A549 (cell line): ENCODE measurements at regions not wholly inside any gene's neighbourhood (a gene's known extent, or its start where the extent isn't known, plus 50 kb on each side); places are given as distances from the start of the nearest gene placed in this dataset.
"Not testable (repeated sequence)": the region's sequence is repeated elsewhere in the genome, so short reads cannot be mapped to it uniquely, and the experiment has no call there.

Source experiments
- ATAC-seq, 2 experiments: fragments of 200-7000 bp in 1 of 2; fragments of >200 bp in 1 of 2; cut with Nextera tagmentation in 1 of 2; cut with Tn5 transposase in 1 of 2; 3 replicates each; pipeline versions ENCODE4 v1.8.0 to v1.9.1; 2018 to 2020; ENCODE audit warnings: mild to moderate bottlenecking in 1 of 2, moderate library complexity in 1 of 2
- CTCF ChIA-PET: fragments of 300-600 bp; sonication (Branson Sonifier 250); formaldehyde crosslinking; extraction: SDS; loops from one replicate; lab custom pipeline; 2021; ENCODE audit warnings: antibody characterized with exemption, inconsistent platforms; lab: Yijun Ruan, JAX
- POLR2A ChIA-PET: fragments of 350-600 bp; formaldehyde crosslinking; extraction: SDS; loops from one replicate; lab custom pipeline; 2021; ENCODE audit warnings: antibody characterized with exemption, inconsistent platforms; lab: Yijun Ruan, JAX
- DNase-seq, 2 experiments: peaks; one replicate each; pipeline versions ENCODE4 v3.0.0 to v3.0.0-alpha.2; 2011 to 2016; ENCODE audit warnings: low read depth in 1 of 2, low spot score in 1 of 2
- FAIRE-seq: peaks from 2 replicates; lab custom pipeline; 2011; peaks lifted over from hg19 to GRCh38; lab: Jason Lieb, UNC
- H3K27ac ChIP-seq, 2 experiments: fragments of >200 bp; sonication (Bioruptor Twin); formaldehyde crosslinking; 3 replicates each; pipeline ENCODE4 v1.5.1; 2016 to 2017
- H3K4me1 ChIP-seq: fragments of >200 bp; sonication (Bioruptor Twin); formaldehyde crosslinking; 3 replicates; pipeline ENCODE4 v1.6.1; 2016
- H3K4me2 ChIP-seq: fragments of >200 bp; sonication (Bioruptor Twin); formaldehyde crosslinking; 3 replicates; pipeline ENCODE4 v1.6.1; 2016
- H3K4me3 ChIP-seq: fragments of >200 bp; sonication (Bioruptor Twin); formaldehyde crosslinking; 3 replicates; pipeline ENCODE4 v1.5.1; 2016
- H3K9me3 ChIP-seq: fragments of >200 bp; sonication (Bioruptor Twin); formaldehyde crosslinking; 3 replicates; pipeline ENCODE4 v1.6.1; 2016
- BCL3 ChIP-seq: fragments of >200 bp; sonication (Bioruptor Twin); formaldehyde crosslinking; IDR thresholded peaks from 3 replicates; pipeline ENCODE4 v1.6.1; 2016
- CBX2 ChIP-seq: fragments of 200-600 bp; sonication (generic); IDR thresholded peaks from 2 replicates; pipeline ENCODE4 v1.6.1; 2016; ENCODE audit warnings: low read depth, mild to moderate bottlenecking, borderline replicate concordance
- E2F6 ChIP-seq: IDR thresholded peaks from 2 replicates; pipeline ENCODE4 v1.6.1; 2012; ENCODE audit warnings: low read depth, borderline replicate concordance
- ELK1 ChIP-seq: fragments of 150-350 bp; IDR thresholded peaks from 2 replicates; pipeline ENCODE4 v1.6.1; 2014; ENCODE audit warnings: low read depth, mild to moderate bottlenecking, low read length
- HES2 ChIP-seq: fragments of >200 bp; sonication (Bioruptor Twin); formaldehyde crosslinking; IDR thresholded peaks from 2 replicates; pipeline ENCODE4 v1.6.1; 2016
- HMGXB4 ChIP-seq: fragments of 250-450 bp; sonication (Bioruptor Pico); IDR thresholded peaks from 2 replicates; pipeline ENCODE4 v1.5.0; 2021; ENCODE audit warnings: mild to moderate bottlenecking, moderate library complexity, borderline replicate concordance
- HOXA7 ChIP-seq: fragments of 250-450 bp; sonication (Bioruptor Pico); IDR thresholded peaks from 2 replicates; pipeline ENCODE4 v1.5.0; 2020; ENCODE audit warnings: mild to moderate bottlenecking, moderate library complexity
- HOXB5 ChIP-seq: fragments of 250-450 bp; sonication (Bioruptor Pico); IDR thresholded peaks from 2 replicates; pipeline ENCODE4 v1.5.0; 2020; ENCODE audit warnings: mild to moderate bottlenecking, moderate library complexity
- JUN ChIP-seq, 2 experiments: fragments of >200 bp; sonication (Bioruptor Twin); formaldehyde crosslinking; IDR thresholded peaks; 2 replicates in 1 of 2; 3 replicates in 1 of 2; pipeline ENCODE4 v1.6.1; 2016 to 2017
- MAFK ChIP-seq: fragments of 450-650 bp; IDR thresholded peaks from 2 replicates; pipeline ENCODE4 v1.6.1; 2014; ENCODE audit not compliant: partially characterized antibody
- MAX ChIP-seq: IDR thresholded peaks from 2 replicates; pipeline ENCODE4 v1.6.1; 2012
- MYC ChIP-seq: IDR thresholded peaks from 2 replicates; pipeline ENCODE4 v1.6.1; 2012; ENCODE audit warnings: mild to moderate bottlenecking, inconsistent platforms, low read length, improper control_type of control experiment, borderline replicate concordance
- POLR2AphosphoS2 ChIP-seq: conservative IDR thresholded peaks from 2 replicates; pipeline ENCODE4 v1.6.1; 2012; ENCODE audit warnings: low read length, improper control_type of control experiment, inconsistent platforms
- SREBF2 ChIP-seq: fragments of 450-650 bp; IDR thresholded peaks from 2 replicates; pipeline ENCODE4 v1.6.1; 2014; ENCODE audit warnings: mild to moderate bottlenecking, moderate library complexity
- TFCP2L1 ChIP-seq: fragments of 250-450 bp; sonication (Bioruptor Pico); IDR thresholded peaks from 2 replicates; pipeline ENCODE4 v1.5.0; 2021; ENCODE audit warnings: mild to moderate bottlenecking
- ZNF302 ChIP-seq: fragments of 250-450 bp; sonication (Bioruptor Pico); IDR thresholded peaks from 2 replicates; pipeline ENCODE4 v1.9.0; 2021; ENCODE audit warnings: inconsistent platforms, mild to moderate bottlenecking, moderate library complexity
- WGBS: methylation state at CpG from one replicate; pipeline ENCODE4 v1.1.6; 2017; ENCODE audit errors: missing lambda C conversion rate; 5-methylcytosine and 5-hydroxymethylcytosine counted together

GRCh38 chr9:28981129-28981528 is 1407.8 kb upstream of the C9orf72 start:
- ATAC-seq (no peak), DNase-seq (no peak), FAIRE-seq (no peak)
- Histone ChIP-seq H3K27ac (no peak overlapping the region), H3K4me2 (no peak overlapping the region), H3K4me3 (no peak overlapping the region), H3K9me3 (no peaks in the 10 kb centered on the region), H3K4me1 (no peaks in the 10 kb centered on the region)
- WGBS: 54% methylated on average over 1 of the region's 1 CpG
- no peak for TF ChIP-seq BCL3
- no peak for TF ChIP-seq E2F6
- TF ChIP-seq ZNF302: no peak
- TF ChIP-seq MAX: no peak
- ChIA-PET POLR2A (no interaction called here), CTCF (interaction anchor here (1.3 kb wide), 1 partner anchor 9 kb away, joined by 5 read pairs; no protein-coding TSS in a partner anchor)

- no peak for TF ChIP-seq MAFK
- TF ChIP-seq SREBF2: no peak
- TF ChIP-seq HOXB5: no peak
- TF ChIP-seq ELK1: no peak
- no peak for TF ChIP-seq POLR2AphosphoS2
- TF ChIP-seq CBX2: no peak
- TF ChIP-seq HOXA7 (CRISPR knock-in tag): no peak
- no peak for TF ChIP-seq HES2
- TF ChIP-seq MYC: no peak
- TF ChIP-seq, all 56 proteins: peak for 0
These were observed 1408.4 kb upstream of the C9orf72 start for GRCh38 chr9:28981711-28982110.

GRCh38 chr9:28984016-28984415 is 1410.7 kb upstream of the C9orf72 start:
- POLR2A ChIA-PET: no interaction called here
- no peak overlapping the region for H3K4me3 ChIP-seq
- CTCF ChIA-PET: interaction anchor here (0.6 kb wide), 1 partner anchor 267 kb away, joined by 3 read pairs; no protein-coding TSS in a partner anchor
- FAIRE-seq (no peak), DNase-seq (no peak), ATAC-seq (no peak)
- H3K4me1 ChIP-seq: no peaks in the 10 kb centered on the region
- no peak overlapping the region for H3K27ac ChIP-seq
- H3K9me3 ChIP-seq: no peaks in the 10 kb centered on the region
- TF ChIP-seq HMGXB4 (CRISPR knock-in tag) (no peak), TFCP2L1 (no peak), MAX (no peak), JUN (IDR thresholded peaks at IDR 0.05) (no peak)
- H3K4me2 ChIP-seq: no peak overlapping the region
- WGBS: 61% methylated on average over 3 of the region's 3 CpGs

More at GRCh38 chr9:28981711-28982110, 1408.4 kb upstream of the C9orf72 start:
- Histone ChIP-seq H3K9me3 (no peaks in the 10 kb centered on the region), H3K4me1 (no peaks in the 10 kb centered on the region), H3K4me3 (no peak overlapping the region), H3K27ac (no peak overlapping the region), H3K4me2 (no peak overlapping the region)
- ChIA-PET CTCF (interaction anchor here (1.3 kb wide), 1 partner anchor 10 kb away, joined by 5 read pairs; no protein-coding TSS in a partner anchor), POLR2A (no interaction called here)
- 91% methylated on average over 1 of the region's 1 CpG for WGBS
- DNase-seq (no peak), FAIRE-seq (no peak), ATAC-seq (no peak)

- 80% methylated on average over 12 of the region's 12 CpGs for WGBS
- H3K4me3 ChIP-seq, FAIRE-seq, H3K4me2 ChIP-seq, H3K27ac ChIP-seq, ATAC-seq, DNase-seq, H3K4me1 ChIP-seq, CTCF ChIA-PET, H3K9me3 ChIP-seq, POLR2A ChIA-PET: not testable (repeated sequence)
These were observed 1416.7 kb upstream of the C9orf72 start for GRCh38 chr9:28990009-28990408.
